NCI-H1105 (cell line): ENCODE measurements at regions not wholly inside any gene's neighbourhood (a gene's known extent, or its start where the extent isn't known, plus 50 kb on each side); places are given as distances from the start of the nearest gene placed in this dataset.
A peak's percentile ranks its signal among the peaks of the same experiment; 100 is the strongest.

Experiments used
- DNase-seq: peaks from one replicate; lab custom pipeline; 2025; lab: John Stamatoyannopoulos, UW

DNA sequence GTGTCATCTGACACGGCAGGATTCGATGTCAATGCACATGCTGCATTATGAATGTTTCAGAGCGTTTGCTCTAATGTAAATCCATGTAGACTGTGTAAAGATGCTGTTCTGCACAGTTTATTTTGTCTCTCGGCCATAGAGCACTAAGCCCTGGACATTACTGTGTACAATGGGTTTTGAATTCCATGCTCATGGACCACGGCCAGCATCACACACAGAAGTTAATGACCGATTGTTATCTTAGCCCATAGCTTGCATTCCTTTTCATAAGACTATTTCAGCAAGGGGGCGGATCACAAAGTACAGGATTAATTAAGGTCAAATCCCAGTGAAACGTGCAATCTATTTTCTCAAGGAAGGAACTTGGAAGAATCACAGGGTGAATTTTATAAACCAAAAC is 286.1 kb upstream of the TENM3 start:
- no peak for DNase-seq

DNA sequence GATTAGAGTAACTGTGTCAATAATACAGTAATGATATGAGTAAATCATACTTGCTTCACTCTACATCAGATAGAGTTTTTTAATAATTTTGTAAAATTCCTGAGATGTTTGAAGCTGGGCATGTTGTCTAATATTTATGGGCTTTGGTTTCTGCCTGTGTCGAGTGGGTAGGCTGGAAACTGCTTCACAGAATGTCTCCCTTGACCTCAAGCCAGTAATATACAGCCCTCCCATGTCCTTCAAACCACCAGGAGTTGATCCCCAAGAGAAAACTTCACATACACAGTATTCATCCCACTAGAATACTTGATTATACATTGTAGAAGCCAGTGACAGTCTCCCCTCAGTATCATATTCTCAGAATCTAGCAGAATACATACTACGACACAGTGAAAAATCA is 284.8 kb upstream of the TENM3 start:
- DNase-seq: no peak

DNA sequence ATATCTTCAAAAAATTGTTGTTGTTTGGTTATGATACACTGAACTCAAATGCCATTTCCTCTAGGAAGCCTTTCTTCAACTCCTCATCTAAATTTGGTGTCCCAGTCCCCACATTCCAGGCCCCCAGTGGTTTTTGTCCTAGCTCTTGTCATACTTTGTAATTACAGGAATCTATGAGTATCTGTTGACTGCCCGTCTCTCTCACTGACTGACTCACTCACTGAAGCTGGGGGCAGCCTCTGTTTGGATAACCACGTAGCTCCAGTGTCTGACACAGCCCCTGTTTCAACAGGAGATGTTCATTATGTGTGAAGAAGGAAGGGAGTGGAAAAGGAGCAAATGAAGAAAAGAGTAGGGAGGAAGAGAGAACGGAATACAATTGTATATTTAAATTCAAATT is 284.1 kb upstream of the TENM3 start:
- DNase-seq: no peak

DNA sequence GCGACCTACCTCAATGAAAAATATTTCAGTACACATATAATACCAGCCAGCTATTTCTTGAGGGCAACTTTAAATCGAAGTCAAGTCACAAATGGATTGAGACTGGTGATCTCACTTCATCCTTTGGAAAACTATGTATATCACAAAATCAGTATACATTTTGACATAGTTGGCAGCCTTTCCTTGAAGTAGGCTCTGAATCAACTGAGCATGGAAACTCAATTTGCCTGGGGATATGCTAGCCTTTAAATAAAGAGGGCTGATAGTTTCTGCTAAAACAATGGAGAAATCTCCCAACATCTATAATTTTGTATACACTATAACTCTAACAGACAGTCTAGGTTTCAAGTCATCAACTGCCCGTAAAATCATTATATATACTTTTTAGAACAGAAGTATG is 282.8 kb upstream of the TENM3 start:
- no peak for DNase-seq

DNA sequence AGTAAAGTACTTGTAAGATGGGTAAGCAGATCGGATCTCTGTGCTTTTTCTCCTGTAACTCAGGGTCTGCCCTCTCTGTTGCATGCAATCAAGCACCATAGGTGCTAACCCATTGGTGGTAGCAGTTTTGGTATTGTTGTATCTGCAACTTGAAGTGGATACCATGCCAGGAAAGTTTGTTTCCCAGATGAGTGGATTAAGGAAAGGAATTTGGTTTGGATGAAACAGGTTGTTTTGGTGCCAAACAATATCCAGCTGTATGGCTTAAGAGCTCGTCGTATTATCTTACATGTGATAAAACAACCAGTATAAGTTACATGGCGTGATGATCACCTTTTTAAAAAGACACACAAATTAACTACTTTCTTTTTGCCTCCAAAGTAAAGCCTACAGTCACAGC is 280.9 kb upstream of the TENM3 start:
- DNase-seq: no peak

DNA sequence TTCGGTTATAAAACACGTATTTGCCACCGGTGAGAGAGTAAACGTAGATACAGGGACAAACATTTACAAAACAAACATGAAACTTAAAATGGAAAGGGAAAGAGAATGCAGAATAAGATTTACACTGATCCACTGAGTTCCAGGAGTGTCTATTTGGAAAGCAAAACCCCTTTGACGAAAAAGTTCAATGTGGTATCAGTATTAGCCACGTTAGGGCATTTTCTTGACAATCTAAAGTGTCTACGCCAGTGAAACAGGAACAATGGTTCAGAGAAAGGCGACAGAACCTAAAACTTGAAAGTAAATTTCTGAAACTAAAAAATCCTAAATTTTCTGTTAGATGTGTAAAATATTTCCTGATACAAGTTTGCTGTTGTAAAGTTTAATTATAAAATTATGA is 278.5 kb upstream of the TENM3 start:
- DNase-seq: no peak

DNA sequence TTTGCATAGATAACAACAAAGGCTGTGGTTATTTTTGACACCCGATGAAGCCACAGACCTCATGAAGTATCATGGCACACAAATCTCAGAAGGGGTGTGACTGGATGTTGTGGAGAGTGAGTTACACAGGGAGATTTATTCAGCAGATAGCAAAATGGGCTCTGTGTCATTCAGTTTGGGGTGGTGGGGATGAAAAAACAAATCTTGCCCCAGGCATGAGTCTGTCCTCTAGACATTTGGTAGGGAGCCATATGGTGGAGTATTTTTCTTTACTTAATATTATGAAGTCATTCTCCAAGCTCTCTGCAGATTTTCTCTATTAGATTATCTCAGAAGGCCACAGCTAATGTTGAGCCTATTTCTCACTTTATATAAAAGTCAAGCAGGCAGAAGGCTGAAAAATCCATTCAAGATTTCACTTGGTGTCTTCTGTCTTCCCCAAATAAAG is 277.1 kb upstream of the TENM3 start:
- DNase-seq: no peak

DNA sequence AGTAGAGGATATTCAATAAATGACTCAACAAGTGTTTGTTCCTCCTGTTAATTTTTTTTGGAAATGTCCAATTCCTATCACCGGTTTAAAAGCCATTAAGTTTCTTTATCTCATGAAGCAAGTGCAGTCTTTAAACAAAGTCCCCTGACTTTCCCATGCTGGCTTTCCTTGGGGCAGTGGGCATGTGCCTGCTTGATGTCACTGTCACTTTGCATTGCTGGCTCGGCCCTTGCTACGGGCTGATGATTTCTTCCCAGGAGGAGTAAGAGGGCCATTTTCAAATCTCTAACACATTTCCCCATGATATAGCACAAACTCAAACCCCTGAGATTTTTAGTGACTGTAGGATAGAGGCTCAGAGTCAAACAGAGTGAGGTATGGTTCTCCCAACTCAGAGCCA is 275.8 kb upstream of the TENM3 start:
- DNase-seq: no peak

DNA sequence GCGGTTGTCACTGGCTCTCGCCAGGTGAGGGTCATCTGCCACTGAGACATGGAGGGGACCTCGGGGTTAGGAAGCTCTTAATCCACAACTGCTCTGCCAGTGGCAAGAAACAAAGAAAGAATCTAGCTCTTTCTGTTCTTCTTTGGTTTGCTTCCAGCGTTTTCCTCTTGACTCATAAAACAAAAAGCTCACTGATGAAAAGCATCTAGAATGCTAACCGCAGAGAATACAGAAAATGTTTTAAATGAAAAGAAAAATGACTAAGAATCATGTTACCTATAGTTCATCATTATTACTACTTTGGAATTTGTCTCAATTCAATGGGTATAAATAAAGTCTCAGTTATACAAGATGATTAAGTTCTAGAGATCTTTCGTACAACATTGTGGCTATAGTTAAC is 274.8 kb upstream of the TENM3 start:
- DNase-seq: no peak

DNA sequence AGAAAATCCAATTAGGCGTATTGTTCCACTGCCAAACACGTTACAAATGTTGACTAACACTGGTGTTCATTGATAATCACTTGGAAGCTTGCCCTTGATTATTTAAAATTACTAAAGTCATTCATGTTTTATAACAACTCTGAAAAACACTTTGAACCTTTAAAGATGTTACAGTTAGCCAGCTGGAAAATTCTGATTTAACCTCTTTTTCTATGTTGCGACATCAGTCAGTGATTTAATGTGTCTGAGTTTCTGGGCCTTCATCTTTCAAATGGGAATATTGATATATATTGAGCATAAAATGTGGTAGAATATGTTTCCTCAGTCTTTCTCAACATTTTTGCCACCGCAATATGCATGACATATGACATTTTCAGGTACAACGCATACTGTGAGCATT is 274.1 kb upstream of the TENM3 start:
- DNase-seq: no peak

DNA sequence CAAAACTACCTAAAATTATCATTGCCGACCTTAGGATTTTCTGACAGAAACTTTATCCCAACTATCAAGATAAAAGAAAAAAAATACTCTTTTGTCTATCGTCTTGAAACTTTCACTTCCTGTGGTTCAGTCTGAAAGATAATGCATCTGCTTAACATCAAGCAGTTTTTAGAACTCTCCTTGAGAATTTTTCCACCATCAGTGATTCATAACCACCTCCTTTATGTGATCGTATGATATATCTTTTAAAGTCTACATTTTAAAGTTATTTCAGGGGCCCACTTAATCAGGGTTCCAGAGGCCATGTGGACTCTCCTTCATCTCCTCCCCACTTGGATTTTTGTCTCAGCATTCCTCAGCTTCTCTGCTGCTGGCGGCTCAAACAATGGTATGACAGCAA is 272.8 kb upstream of the TENM3 start:
- no peak for DNase-seq

DNA sequence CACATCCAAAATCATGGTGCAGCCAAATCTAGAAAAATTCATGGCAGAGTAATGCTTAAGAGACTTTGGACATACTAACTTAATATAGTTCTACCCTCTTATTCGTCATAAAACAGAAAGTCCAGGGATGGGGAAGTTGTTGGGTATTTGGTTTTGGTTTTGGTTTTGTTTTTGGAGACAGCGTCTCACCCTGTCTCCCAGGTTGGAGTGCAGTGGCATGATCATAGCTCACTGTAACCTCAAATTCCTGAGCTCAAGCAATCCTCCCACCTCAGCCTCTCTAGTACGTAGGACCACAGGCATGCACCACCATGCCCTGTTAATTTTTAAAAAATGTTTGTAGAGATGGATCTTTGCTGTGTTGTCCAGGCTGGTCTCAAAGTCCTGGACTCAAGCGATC is 271.8 kb upstream of the TENM3 start:
- DNase-seq: no peak

DNA sequence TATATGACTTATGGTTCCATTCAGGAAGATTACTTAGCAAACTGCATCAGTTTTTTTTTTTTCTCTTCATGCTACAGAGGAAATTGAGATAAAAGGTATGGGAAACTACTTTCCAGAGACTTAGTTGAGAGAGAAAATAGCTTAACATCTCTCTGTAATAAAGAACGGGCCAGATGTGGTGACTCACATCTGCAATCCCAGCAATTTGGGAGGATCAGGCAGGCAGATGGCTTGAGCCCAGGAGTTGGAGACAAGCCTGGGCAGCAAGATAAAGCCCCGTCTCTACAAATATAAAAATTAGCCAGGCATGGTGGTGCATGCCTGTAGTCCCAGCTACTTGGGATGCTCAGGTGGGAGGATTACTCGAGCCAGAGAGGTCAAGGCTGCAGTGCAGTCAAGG is 271.2 kb upstream of the TENM3 start:
- no peak for DNase-seq

DNA sequence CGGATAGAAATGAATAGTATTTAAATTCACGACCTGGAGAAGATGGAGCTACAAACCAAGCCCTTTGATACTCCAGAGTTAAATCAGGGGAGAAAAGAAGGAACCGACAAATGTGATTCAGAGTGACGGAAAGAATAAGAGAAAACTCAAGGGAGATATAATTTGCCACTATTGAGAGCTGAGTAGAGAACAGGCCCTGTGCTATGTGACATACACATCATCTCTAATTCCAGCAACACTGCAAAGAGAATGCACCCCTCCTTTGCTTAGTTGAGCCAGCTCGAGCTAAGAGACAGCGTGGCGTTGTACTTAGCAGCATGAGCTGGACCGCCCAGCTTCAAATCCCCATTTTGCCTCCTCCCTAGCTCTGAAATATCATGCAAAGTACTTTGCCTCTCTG is 266.4 kb upstream of the TENM3 start:
- DNase-seq: no peak

DNA sequence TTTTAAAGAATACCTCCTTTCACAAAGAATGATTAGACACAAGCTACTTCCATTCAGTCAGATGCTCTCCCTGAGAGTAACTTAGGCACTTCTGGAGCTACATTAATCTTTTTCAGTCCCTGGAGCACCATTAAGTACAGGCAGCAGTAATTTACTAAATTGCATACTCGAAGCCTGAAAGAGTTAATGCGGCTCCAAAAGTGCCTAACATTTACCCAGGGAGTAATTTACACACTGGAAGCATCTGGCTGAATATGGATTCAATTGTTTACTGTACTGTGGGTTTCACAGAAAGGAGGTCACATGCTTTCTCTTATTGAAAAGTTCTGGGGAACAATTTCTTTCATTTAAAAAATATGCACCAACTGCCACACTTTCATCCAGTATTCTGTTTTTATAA is 260.8 kb upstream of the TENM3 start:
- DNase-seq: peak; percentile 73

DNA sequence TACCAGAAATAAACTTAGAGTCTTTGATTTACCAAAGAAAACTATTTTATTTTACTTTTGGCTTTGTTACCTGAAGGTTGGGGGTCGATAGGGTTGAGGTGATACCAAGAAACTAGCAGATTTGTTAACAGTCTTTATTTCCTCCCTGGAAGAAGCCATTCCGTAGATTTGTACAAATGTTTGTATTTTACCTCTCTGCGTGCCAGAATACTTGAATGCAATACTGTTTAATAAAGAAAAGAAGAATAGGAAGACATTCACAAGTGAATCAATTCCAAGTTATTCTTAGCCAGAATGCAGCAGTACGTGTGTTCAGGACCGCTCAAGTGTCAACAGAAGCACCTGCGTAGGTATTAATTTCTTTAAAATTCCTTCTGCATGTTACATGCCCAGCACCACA is 260.3 kb upstream of the TENM3 start:
- no peak for DNase-seq

DNA sequence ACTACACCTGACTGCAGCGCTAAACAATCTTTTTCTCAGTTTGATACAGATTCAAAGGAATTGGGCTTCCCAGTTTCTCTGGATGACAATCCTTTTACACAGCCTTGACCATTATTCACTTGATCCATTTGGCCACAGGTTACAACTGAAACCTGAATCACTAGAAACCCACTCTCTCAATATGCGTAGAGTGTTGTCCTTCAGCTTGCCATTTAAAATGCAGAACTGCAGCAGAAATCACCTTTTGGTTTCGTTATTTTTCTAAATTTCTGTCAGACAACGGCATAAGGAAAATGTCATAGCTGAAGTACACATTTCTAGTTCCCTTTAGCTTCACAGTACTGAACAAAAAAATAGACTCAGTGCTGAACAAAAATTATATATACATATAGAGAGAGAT is 255.8 kb upstream of the TENM3 start:
- DNase-seq: no peak

DNA sequence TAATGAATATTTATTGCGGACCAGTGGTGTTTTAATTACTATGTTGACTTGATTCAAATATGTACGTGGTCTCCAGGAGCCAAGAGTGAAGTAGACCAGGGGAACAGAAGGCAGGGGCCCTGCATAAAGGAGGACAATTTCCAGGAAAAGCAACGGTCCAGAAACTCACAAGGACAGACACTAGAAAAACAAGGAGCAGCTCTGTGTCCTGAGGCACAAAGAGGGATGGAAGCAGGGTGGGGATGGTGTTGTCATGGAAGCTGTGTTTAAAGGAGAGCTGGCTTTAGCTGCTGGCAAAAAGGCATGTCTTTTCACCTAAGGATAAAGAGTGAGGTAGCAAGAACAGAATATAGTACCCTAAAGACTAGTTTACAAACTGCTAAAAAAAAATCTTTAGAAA is 254.1 kb upstream of the TENM3 start:
- DNase-seq: no peak

DNA sequence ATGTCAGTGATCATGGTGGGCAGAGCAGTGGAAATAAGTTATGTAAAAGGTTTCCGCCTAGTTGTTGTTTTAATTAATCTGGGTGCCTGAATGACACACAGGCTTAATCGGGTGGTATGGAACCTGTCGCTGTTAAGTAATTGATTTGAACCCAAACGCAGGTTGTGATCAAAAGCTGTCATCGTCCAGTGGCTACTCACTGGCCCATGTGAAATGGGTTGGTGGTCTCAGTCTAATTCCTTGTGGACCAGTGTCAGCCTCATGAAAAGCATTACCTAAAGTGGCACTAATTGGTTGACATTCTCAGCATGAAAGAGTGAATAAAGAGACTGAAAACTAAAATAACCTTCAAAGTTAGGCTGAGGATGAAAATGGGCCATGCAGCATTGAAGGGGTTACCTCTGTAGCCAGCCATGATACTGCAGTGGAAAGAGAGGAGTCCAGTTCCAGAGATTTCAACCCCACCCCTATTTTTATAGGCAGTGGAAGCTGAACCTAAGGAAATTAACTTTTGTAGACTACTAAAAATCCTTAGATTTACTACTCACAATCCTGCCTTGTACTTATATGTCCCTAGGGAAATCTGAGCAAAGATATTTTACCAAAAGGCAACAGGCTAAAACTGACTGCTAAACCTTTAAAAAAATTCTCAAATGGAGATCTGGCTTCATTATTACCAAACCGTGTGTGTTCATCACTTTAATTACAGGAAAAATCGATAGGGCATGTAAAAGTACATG is 251.7 kb upstream of the TENM3 start:
- no peak for DNase-seq

DNA sequence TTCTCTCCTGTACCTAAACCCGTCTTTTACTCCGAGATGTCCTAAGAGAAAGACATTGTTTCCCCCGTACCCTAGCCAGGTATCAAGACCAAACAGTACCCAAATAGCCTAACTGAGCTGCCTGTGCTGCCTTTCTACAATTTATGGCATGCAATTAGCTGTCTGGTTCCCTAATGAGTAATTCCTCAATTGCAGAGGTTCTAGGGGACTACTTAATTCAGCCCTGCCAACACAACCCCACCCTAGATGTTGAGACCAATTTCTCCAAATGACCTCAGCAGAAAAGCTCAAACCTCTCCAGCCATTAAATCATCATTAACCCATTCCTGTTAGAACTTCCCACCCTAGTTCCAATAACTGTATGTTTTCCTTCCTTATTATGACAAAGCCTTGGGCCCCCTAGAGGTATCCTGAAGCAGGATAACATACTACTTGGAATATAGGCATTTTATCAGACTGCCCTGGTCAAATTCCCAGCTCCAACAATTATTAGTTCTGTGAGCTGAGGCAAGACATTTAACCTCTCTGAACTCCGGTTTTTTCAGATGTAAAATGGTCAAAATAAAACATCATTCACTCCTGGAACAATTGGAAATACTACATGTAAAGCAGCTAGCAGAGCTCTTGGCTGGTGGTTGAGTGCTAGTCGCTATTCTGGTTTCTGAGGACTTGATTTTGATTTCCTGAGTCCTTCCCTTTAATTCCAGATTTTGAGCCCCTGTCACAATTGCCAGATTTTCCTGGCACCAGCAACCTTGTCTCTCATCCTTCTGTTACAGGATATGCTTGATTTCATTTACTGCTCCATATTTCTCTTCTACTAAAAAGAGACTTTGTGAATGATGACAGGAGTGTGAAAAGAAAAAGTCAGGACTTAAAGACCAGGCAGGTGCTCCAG is 244.6 kb upstream of the TENM3 start:
- DNase-seq: no peak

DNA sequence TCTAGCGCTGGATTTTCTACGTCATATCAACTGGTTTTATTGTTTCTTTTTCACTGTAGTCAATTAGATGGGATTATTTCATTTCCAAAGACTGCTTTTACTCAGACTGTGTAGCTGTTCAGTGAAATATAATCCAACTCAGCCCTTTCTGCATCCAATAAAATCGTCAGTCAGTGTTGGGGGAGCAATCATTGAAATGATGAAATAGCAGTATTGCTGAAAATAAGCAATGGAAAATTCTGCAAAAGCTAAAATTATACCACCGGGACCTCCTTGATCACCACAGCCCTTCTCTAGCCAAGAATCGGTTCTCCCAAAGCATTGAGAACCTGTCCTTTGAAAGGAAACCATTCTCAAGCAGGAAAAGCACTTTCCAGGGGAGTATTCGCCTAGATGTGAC is 243.1 kb upstream of the TENM3 start:
- DNase-seq: no peak

DNA sequence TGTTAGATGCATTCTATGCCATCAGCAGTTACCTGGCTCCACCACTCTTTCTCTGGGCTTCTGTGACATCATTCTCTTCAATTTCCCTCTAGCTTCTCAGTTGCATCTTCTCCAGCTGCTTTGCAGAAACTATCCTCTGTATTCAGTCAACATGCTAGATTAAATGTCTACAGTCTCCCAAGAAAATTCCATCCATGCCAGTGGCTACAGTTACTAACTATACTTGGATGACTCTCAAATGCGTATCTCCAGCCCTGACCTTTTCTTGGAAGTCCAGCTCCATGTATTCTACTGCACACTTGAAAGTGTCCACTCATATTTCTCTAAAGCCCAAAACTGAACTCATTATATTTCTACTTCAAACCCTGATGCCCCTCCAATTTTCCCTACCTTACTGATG is 232.3 kb upstream of the TENM3 start:
- no peak for DNase-seq

DNA sequence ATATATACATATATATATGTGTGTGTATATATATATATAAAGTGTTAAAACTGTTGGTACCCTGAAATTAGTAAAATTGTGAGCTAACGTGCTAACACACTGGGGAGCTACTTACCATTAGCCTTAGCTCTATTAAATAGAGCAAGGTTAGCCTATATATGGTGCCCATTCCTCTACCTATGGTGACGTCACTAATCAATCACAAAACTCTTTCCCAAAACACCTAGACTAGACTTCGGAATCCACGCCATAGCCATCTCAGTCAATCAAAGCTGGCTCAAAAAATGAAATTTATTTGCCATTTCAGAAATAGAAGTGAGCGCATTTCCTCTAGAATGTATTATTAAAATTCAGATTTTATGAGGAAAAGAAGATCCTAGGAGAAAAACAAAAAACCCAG is 229.0 kb upstream of the TENM3 start:
- DNase-seq: no peak

DNA sequence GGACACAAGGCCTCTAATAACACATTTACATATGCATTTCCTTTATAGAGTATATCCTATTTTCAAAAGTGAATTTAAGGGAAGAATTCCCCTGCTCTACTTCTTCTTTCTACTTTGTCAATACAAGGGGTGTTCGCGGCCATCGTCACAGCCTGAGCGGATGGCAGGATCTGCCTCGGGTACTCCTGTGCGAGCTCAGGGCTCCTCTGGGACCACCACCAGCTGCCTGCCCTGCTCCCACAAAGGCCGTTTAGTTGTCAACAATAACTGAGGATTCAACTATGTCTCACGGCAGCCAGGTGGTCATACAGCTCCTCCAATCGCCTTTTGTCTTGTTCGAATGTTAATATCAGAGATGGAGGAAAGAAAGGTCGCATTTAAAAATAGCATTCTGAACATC is 228.2 kb upstream of the TENM3 start:
- no peak for DNase-seq
